HL-60 (cell line): ENCODE measurements at regions not wholly inside any gene's neighbourhood (a gene's known extent, or its start where the extent isn't known, plus 50 kb on each side); places are given as distances from the start of the nearest gene placed in this dataset.

Experiments
- GABPA ChIP-seq: IDR thresholded peaks from 2 replicates; pipeline ENCODE4 v1.6.1; 2012; ENCODE audit warnings: low read depth
- POLR2AphosphoS5 ChIP-seq: IDR thresholded peaks from 2 replicates; pipeline ENCODE4 v1.6.1; 2012; ENCODE audit warnings: low read depth
- SPI1 ChIP-seq: IDR thresholded peaks from 2 replicates; pipeline ENCODE4 v1.6.1; 2012; ENCODE audit warnings: low read depth, mild to moderate bottlenecking, borderline replicate concordance
- TF ChIP-seq, protein P1 (sequence below): IDR thresholded peaks from one replicate; pipeline ENCODE4 v1.5.1; 2011; ENCODE audit warnings: low read length, control low read depth, inconsistent platforms; ENCODE audit not compliant: insufficient read depth

DNA sequence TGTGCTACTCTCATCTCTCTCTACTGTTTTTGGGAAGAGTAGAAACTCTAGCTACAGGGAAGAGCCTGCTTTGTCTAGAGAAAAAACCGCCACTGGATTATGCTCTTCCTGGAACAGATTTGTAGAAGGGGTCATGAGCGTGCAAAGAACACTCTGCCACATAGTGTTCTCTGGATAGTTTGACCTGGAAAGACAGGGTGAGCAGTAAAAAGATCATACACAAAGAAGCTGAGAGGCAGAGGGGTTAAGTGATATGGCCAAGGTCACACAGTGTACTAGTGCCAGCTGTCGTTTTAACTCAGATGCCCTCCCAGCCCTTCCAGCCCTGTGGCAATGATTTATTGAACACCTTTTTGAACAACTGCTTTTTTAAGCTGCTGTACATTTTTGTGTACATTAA, 182.2 kb downstream of the NNT start:
- TF ChIP-seq SPI1, result no peak
- TF ChIP-seq, protein P1, sequence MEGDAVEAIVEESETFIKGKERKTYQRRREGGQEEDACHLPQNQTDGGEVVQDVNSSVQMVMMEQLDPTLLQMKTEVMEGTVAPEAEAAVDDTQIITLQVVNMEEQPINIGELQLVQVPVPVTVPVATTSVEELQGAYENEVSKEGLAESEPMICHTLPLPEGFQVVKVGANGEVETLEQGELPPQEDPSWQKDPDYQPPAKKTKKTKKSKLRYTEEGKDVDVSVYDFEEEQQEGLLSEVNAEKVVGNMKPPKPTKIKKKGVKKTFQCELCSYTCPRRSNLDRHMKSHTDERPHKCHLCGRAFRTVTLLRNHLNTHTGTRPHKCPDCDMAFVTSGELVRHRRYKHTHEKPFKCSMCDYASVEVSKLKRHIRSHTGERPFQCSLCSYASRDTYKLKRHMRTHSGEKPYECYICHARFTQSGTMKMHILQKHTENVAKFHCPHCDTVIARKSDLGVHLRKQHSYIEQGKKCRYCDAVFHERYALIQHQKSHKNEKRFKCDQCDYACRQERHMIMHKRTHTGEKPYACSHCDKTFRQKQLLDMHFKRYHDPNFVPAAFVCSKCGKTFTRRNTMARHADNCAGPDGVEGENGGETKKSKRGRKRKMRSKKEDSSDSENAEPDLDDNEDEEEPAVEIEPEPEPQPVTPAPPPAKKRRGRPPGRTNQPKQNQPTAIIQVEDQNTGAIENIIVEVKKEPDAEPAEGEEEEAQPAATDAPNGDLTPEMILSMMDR, result no peak
- no peak for TF ChIP-seq POLR2AphosphoS5
- no peak for TF ChIP-seq GABPA
